HUES6 (cell line): ENCODE measurements at regions not wholly inside any gene's neighbourhood (a gene's known extent, or its start where the extent isn't known, plus 50 kb on each side); places are given as distances from the start of the nearest gene placed in this dataset.

Source experiments
- H3K27ac ChIP-seq: 2 replicates; pipeline ENCODE4 v1.7.0; 2013; ENCODE audit warnings: low read depth, mild to moderate bottlenecking, low read length, inconsistent platforms
- H3K27me3 ChIP-seq: 2 replicates; pipeline ENCODE4 v1.6.1; 2013; ENCODE audit warnings: low read length; ENCODE audit not compliant: control insufficient read depth, insufficient read depth
- H3K36me3 ChIP-seq: 2 replicates; pipeline ENCODE4 v1.6.1; 2013; ENCODE audit warnings: low read length; ENCODE audit not compliant: control insufficient read depth, insufficient read depth
- H3K4me1 ChIP-seq: 2 replicates; pipeline ENCODE4 v1.6.1; 2013; ENCODE audit warnings: low read length; ENCODE audit not compliant: control insufficient read depth, insufficient read depth
- H3K4me3 ChIP-seq: 2 replicates; pipeline ENCODE4 v1.5.1; 2013; ENCODE audit warnings: low read depth, low read length
- H3K9ac ChIP-seq: one replicate; pipeline ENCODE4 v1.6.1; 2013; ENCODE audit warnings: mild to moderate bottlenecking, low read length
- H3K9me3 ChIP-seq: 2 replicates; pipeline ENCODE4 v1.6.1; 2013; ENCODE audit warnings: low read depth, low read length; ENCODE audit not compliant: control insufficient read depth, insufficient read depth

GRCh38 chr11:29331451-29332010 is 685.3 kb downstream of the KCNA4 start:
- no peak overlapping the region for H3K27ac ChIP-seq
- H3K36me3 ChIP-seq: no peaks in the 10 kb centered on the region
- H3K4me3 ChIP-seq: no peak overlapping the region
- H3K9me3 ChIP-seq: no peaks in the 10 kb centered on the region
- 0 out of 2 replicates have a peak, but pooled peaks cover 5% of the 10 kb centered on the region for H3K4me1 ChIP-seq
- no peaks in the 10 kb centered on the region for H3K27me3 ChIP-seq
- no peak overlapping the region for H3K9ac ChIP-seq

GRCh38 chr11:29328961-29329441 is 687.8 kb downstream of the KCNA4 start:
- Histone ChIP-seq H3K27me3 (no peaks in the 10 kb centered on the region), H3K4me1 (0 out of 2 replicates have a peak, but pooled peaks cover 5% of the 10 kb centered on the region), H3K9me3 (no peaks in the 10 kb centered on the region), H3K4me3 (no peak overlapping the region), H3K9ac (no peak overlapping the region), H3K36me3 (no peaks in the 10 kb centered on the region), H3K27ac (no peak overlapping the region)

- no peaks in the 10 kb centered on the region for H3K9me3 ChIP-seq
- H3K4me3 ChIP-seq: no peak overlapping the region
- no peaks in the 10 kb centered on the region for H3K36me3 ChIP-seq
- H3K9ac ChIP-seq: no peak overlapping the region
- no peaks in the 10 kb centered on the region for H3K27me3 ChIP-seq
- no peak overlapping the region for H3K27ac ChIP-seq
- H3K4me1 ChIP-seq: 0 out of 2 replicates have a peak, but pooled peaks cover 5% of the 10 kb centered on the region
Measured at GRCh38 chr11:29327891-29328290, 688.9 kb downstream of the KCNA4 start.

- Histone ChIP-seq H3K9me3 (no peaks in the 10 kb centered on the region), H3K27ac (no peak overlapping the region), H3K36me3 (no peaks in the 10 kb centered on the region), H3K27me3 (no peaks in the 10 kb centered on the region), H3K4me1 (0 out of 2 replicates have a peak, but pooled peaks cover 5% of the 10 kb centered on the region), H3K9ac (no peak overlapping the region), H3K4me3 (no peak overlapping the region)
Measured at GRCh38 chr11:29326757-29327156, 690.1 kb downstream of the KCNA4 start.

- Histone ChIP-seq H3K36me3 (no peaks in the 10 kb centered on the region), H3K9ac (no peak overlapping the region), H3K4me3 (no peak overlapping the region), H3K4me1 (0 out of 2 replicates have a peak, but pooled peaks cover 3% of the 10 kb centered on the region), H3K27me3 (no peaks in the 10 kb centered on the region), H3K27ac (no peak overlapping the region), H3K9me3 (no peaks in the 10 kb centered on the region)
Measured at GRCh38 chr11:29324328-29324727, 692.5 kb downstream of the KCNA4 start.

GRCh38 chr11:29321293-29322132 is 695.3 kb downstream of the KCNA4 start:
- Histone ChIP-seq H3K4me3 (no peak overlapping the region), H3K27ac (no peak overlapping the region), H3K4me1 (no peaks in the 10 kb centered on the region), H3K9me3 (no peaks in the 10 kb centered on the region), H3K27me3 (no peaks in the 10 kb centered on the region), H3K9ac (no peak overlapping the region), H3K36me3 (no peaks in the 10 kb centered on the region)

- Histone ChIP-seq H3K27me3 (no peaks in the 10 kb centered on the region), H3K36me3 (no peaks in the 10 kb centered on the region), H3K9ac (no peak overlapping the region), H3K9me3 (no peaks in the 10 kb centered on the region), H3K4me3 (no peak overlapping the region), H3K27ac (no peak overlapping the region), H3K4me1 (no peaks in the 10 kb centered on the region)
Measured at GRCh38 chr11:29320196-29320595, 696.6 kb downstream of the KCNA4 start.

GRCh38 chr11:29319210-29319609 is 697.6 kb downstream of the KCNA4 start:
- no peaks in the 10 kb centered on the region for H3K9me3 ChIP-seq
- H3K9ac ChIP-seq: no peak overlapping the region
- no peaks in the 10 kb centered on the region for H3K27me3 ChIP-seq
- no peak overlapping the region for H3K4me3 ChIP-seq
- no peaks in the 10 kb centered on the region for H3K4me1 ChIP-seq
- H3K36me3 ChIP-seq: no peaks in the 10 kb centered on the region
- H3K27ac ChIP-seq: no peak overlapping the region

- no peaks in the 10 kb centered on the region for H3K4me1 ChIP-seq
- no peaks in the 10 kb centered on the region for H3K27me3 ChIP-seq
- no peak overlapping the region for H3K27ac ChIP-seq
- H3K9me3 ChIP-seq: no peaks in the 10 kb centered on the region
- H3K36me3 ChIP-seq: no peaks in the 10 kb centered on the region
- H3K9ac ChIP-seq: no peak overlapping the region
- H3K4me3 ChIP-seq: no peak overlapping the region
Measured at GRCh38 chr11:29318134-29318845, 698.5 kb downstream of the KCNA4 start.

GRCh38 chr11:29317694-29318093 is 699.1 kb downstream of the KCNA4 start:
- Histone ChIP-seq H3K9ac (no peak overlapping the region), H3K9me3 (no peaks in the 10 kb centered on the region), H3K36me3 (no peaks in the 10 kb centered on the region), H3K27me3 (no peaks in the 10 kb centered on the region), H3K27ac (no peak overlapping the region), H3K4me3 (no peak overlapping the region), H3K4me1 (no peaks in the 10 kb centered on the region)

GRCh38 chr11:29315275-29315674 is 701.6 kb downstream of the KCNA4 start:
- H3K4me3 ChIP-seq: no peak overlapping the region
- no peaks in the 10 kb centered on the region for H3K9me3 ChIP-seq
- H3K36me3 ChIP-seq: no peaks in the 10 kb centered on the region
- no peaks in the 10 kb centered on the region for H3K27me3 ChIP-seq
- H3K27ac ChIP-seq: no peak overlapping the region
- no peak overlapping the region for H3K9ac ChIP-seq
- H3K4me1 ChIP-seq: no peaks in the 10 kb centered on the region
